OCI-LY7 (cell line): ENCODE measurements at regions not wholly inside any gene's neighbourhood (a gene's known extent, or its start where the extent isn't known, plus 50 kb on each side); places are given as distances from the start of the nearest gene placed in this dataset.

Source experiments
- BruUV-seq: library from RNA; stranded (reverse); fragments of 400-500 nt; replicated peaks from 2 replicates; lab custom pipeline; 2021; lab: Mats Ljungman, UMichigan
- CTCF ChIA-PET: fragments of 300-600 bp; sonication (Branson Sonifier 250); formaldehyde crosslinking; loops from one replicate; lab custom pipeline; 2022; ENCODE audit warnings: antibody characterized with exemption; ENCODE audit not compliant: unreplicated experiment; lab: Charles Lee
- POLR2A ChIA-PET: fragments of 300-600 bp; sonication (Branson Sonifier 250); formaldehyde crosslinking; loops from one replicate; lab custom pipeline; 2022; ENCODE audit warnings: antibody characterized with exemption; lab: Charles Lee
- DNase-seq: peaks from one replicate; pipeline ENCODE4 v3.0.0-alpha.2; 2015; ENCODE audit warnings: low spot score
- H2AFZ ChIP-seq: fragments of 200-600 bp; sonication (generic), shearing (Covaris generic); 2 replicates; pipeline ENCODE4 v1.6.1; 2014; ENCODE audit warnings: mild to moderate bottlenecking, antibody characterized with exemption, low read length, moderate library complexity
- H3K27ac ChIP-seq: fragments of 200-600 bp; sonication (generic); 2 replicates; pipeline ENCODE4 v1.5.1; 2014; ENCODE audit warnings: mixed run types, low read depth, mild to moderate bottlenecking, moderate library complexity, low read length, inconsistent platforms; ENCODE audit not compliant: poor library complexity, severe bottlenecking
- H3K36me3 ChIP-seq: fragments of 200-600 bp; sonication (generic); 2 replicates; pipeline ENCODE4 v1.6.1; 2014; ENCODE audit warnings: mild to moderate bottlenecking, antibody characterized with exemption, low read length, moderate library complexity, mixed read lengths; ENCODE audit not compliant: insufficient read depth
- H3K4me1 ChIP-seq: fragments of 200-600 bp; sonication (generic); 2 replicates; pipeline ENCODE4 v1.5.1; 2014; ENCODE audit warnings: mild to moderate bottlenecking, low read length; ENCODE audit not compliant: insufficient read depth, poor library complexity, severe bottlenecking
- H3K4me2 ChIP-seq: fragments of 200-600 bp; sonication (generic); 2 replicates; pipeline ENCODE4 v1.6.1; 2014; ENCODE audit warnings: mild to moderate bottlenecking, low read length
- H3K4me3 ChIP-seq: fragments of 200-600 bp; sonication (generic); 2 replicates; pipeline ENCODE4 v1.5.1; 2014; ENCODE audit warnings: mild to moderate bottlenecking, low read depth, low read length; ENCODE audit not compliant: poor library complexity, severe bottlenecking
- H3K79me2 ChIP-seq: fragments of 200-600 bp; sonication (generic); 2 replicates; pipeline ENCODE4 v1.6.1; 2016; ENCODE audit warnings: low read depth, mild to moderate bottlenecking, low read length, moderate library complexity, mixed read lengths; ENCODE audit not compliant: insufficient read depth
- H3K9me2 ChIP-seq: fragments of 200-600 bp; sonication (generic); 2 replicates; pipeline ENCODE4 v1.6.1; 2016; ENCODE audit warnings: mild to moderate bottlenecking, low read length, mixed read lengths; ENCODE audit not compliant: insufficient read depth
- H3K9me3 ChIP-seq: fragments of 200-600 bp; sonication (generic); 2 replicates; pipeline ENCODE4 v1.6.1; 2014; ENCODE audit warnings: mild to moderate bottlenecking, mixed run types, low read length, mixed read lengths
- H4K20me1 ChIP-seq: fragments of 200-600 bp; sonication (generic); 2 replicates; pipeline ENCODE4 v1.6.1; 2014; ENCODE audit warnings: mild to moderate bottlenecking, antibody characterized with exemption, low read length, moderate library complexity, mixed read lengths; ENCODE audit not compliant: insufficient read depth
- EZH2phosphoT487 ChIP-seq: fragments of 200-600 bp; sonication (generic); IDR thresholded peaks from 2 replicates; pipeline ENCODE4 v1.6.1; 2018; ENCODE audit warnings: low read depth, borderline replicate concordance, mild to moderate bottlenecking, mixed run types, antibody characterized with exemption, low read length, moderate library complexity, mixed read lengths
- intact Hi-C: fragments of 100-400 bp; cut with micrococcal nuclease; formaldehyde crosslinking; loops from one replicate; pipeline ENCODE4 v1.10.0; 2022; ENCODE audit not compliant: unreplicated experiment
- TF ChIP-seq, protein P1 (sequence below): fragments of 200-600 bp; sonication (generic); conservative IDR thresholded peaks from 2 replicates; pipeline ENCODE4 v1.5.1; 2014; ENCODE audit warnings: mild to moderate bottlenecking, antibody characterized with exemption, low read length, moderate library complexity, mixed read lengths

GRCh38 chr5:62183727-62184126, 122.3 kb upstream of the KIF2A start:
- Histone ChIP-seq H3K4me2 (no peak overlapping the region), H2AFZ (no peak overlapping the region), H3K4me3 (no peak overlapping the region), H3K79me2 (no peaks in the 10 kb centered on the region), H3K9me2 (no peaks in the 10 kb centered on the region), H4K20me1 (no peaks in the 10 kb centered on the region), H3K36me3 (no peaks in the 10 kb centered on the region), H3K9me3 (no peaks in the 10 kb centered on the region), H3K27ac (no peak overlapping the region), H3K4me1 (no peaks in the 10 kb centered on the region)
- no TSS peak for BruUV-seq
- ChIA-PET POLR2A (interaction anchor here (1.1 kb wide), 1 partner anchor 9 kb away, joined by 3 read pairs; no protein-coding TSS in a partner anchor), CTCF (no interaction called here)
- TF ChIP-seq, protein P1, sequence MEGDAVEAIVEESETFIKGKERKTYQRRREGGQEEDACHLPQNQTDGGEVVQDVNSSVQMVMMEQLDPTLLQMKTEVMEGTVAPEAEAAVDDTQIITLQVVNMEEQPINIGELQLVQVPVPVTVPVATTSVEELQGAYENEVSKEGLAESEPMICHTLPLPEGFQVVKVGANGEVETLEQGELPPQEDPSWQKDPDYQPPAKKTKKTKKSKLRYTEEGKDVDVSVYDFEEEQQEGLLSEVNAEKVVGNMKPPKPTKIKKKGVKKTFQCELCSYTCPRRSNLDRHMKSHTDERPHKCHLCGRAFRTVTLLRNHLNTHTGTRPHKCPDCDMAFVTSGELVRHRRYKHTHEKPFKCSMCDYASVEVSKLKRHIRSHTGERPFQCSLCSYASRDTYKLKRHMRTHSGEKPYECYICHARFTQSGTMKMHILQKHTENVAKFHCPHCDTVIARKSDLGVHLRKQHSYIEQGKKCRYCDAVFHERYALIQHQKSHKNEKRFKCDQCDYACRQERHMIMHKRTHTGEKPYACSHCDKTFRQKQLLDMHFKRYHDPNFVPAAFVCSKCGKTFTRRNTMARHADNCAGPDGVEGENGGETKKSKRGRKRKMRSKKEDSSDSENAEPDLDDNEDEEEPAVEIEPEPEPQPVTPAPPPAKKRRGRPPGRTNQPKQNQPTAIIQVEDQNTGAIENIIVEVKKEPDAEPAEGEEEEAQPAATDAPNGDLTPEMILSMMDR: no peak
- no peak for TF ChIP-seq EZH2phosphoT487
- no peak for DNase-seq
- intact Hi-C loops: no loop called here

DNA sequence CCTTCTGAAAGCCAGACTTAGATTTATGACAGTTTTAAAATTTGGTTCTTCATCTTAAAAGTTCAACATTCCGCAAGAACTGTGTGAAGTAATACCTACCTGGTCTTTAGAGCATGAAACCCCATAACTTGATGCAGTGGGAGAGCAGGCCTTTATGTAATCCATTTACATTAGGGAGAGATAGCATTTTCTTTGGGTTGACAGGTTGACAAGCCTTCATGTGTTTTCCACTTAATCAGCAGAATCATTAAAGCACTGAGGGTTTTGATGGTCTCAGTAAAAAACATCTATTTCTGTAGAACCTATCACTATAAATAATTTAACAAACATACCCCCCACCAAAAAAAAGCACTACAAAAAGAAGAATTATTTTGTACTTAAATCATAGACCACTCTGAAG, 121.6 kb upstream of the KIF2A start:
- no peaks in the 10 kb centered on the region for H3K4me1 ChIP-seq
- no peaks in the 10 kb centered on the region for H3K9me3 ChIP-seq
- H3K9me2 ChIP-seq: no peaks in the 10 kb centered on the region
- no peaks in the 10 kb centered on the region for H3K36me3 ChIP-seq
- no peak overlapping the region for H3K4me3 ChIP-seq
- DNase-seq: no peak
- H2AFZ ChIP-seq: no peak overlapping the region
- BruUV-seq: no TSS peak
- no peak overlapping the region for H3K27ac ChIP-seq
- no peak overlapping the region for H3K4me2 ChIP-seq
- intact Hi-C loops: no loop called here
- no peak for TF ChIP-seq EZH2phosphoT487
- TF ChIP-seq, protein P1: no peak
- ChIA-PET POLR2A (interaction anchor here (1.1 kb wide), 1 partner anchor 9 kb away, joined by 3 read pairs; no protein-coding TSS in a partner anchor), CTCF (no interaction called here)
- no peaks in the 10 kb centered on the region for H4K20me1 ChIP-seq
- H3K79me2 ChIP-seq: no peaks in the 10 kb centered on the region

- CTCF ChIA-PET: no interaction called here
- no peaks in the 10 kb centered on the region for H4K20me1 ChIP-seq
- H3K36me3 ChIP-seq: no peaks in the 10 kb centered on the region
- intact Hi-C loops: no loop called here
- H2AFZ ChIP-seq: no peak overlapping the region
- no peak overlapping the region for H3K4me2 ChIP-seq
- H3K27ac ChIP-seq: no peak overlapping the region
- H3K9me2 ChIP-seq: no peaks in the 10 kb centered on the region
- H3K4me1 ChIP-seq: no peaks in the 10 kb centered on the region
- no TSS peak for BruUV-seq
- TF ChIP-seq EZH2phosphoT487: no peak
- TF ChIP-seq, protein P1: no peak
- POLR2A ChIA-PET: no interaction called here
- no peak for DNase-seq
- no peaks in the 10 kb centered on the region for H3K9me3 ChIP-seq
- H3K4me3 ChIP-seq: no peak overlapping the region
- no peaks in the 10 kb centered on the region for H3K79me2 ChIP-seq
Observed at GRCh38 chr5:62190173-62190572, 115.8 kb upstream of the KIF2A start.
